Endothelial cell of umbilical vein (primary cell): ENCODE measurements at regions not wholly inside any gene's neighbourhood (a gene's known extent, or its start where the extent isn't known, plus 50 kb on each side); places are given as distances from the start of the nearest gene placed in this dataset.

ENCODE experiments used
- BruUV-seq: library from RNA; stranded (reverse); fragments of 400-500 nt; replicated peaks from 2 replicates; lab custom pipeline; 2021; lab: Mats Ljungman, UMichigan
- CTCF ChIA-PET: fragments of 300-600, 350-600 bp; sonication (Branson Sonifier 250); formaldehyde crosslinking; loops from one replicate; lab custom pipeline; 2021; ENCODE audit warnings: antibody characterized with exemption, inconsistent platforms; lab: Charles Lee
- POLR2A ChIA-PET: fragments of 300-600, 350-600 bp; sonication (Branson Sonifier 250); formaldehyde crosslinking; loops from one replicate; lab custom pipeline; 2021; ENCODE audit warnings: antibody characterized with exemption, inconsistent platforms; lab: Charles Lee
- DNase-seq: peaks from one replicate; pipeline ENCODE4 v3.0.0-alpha.2; 2011; ENCODE audit warnings: low read depth, low spot score
- FAIRE-seq: peaks from 2 replicates; lab custom pipeline; 2011; peaks lifted over from hg19 to GRCh38; lab: Jason Lieb, UNC
- H2AFZ ChIP-seq: 2 replicates; pipeline ENCODE4 v1.6.0; 2012; ENCODE audit warnings: low read depth, low read length, control low read depth, inconsistent platforms
- H3K27ac ChIP-seq: 2 replicates; pipeline ENCODE4 v1.5.1; 2011; ENCODE audit warnings: low read depth, mild to moderate bottlenecking, control low read depth, low read length, moderate library complexity; ENCODE audit not compliant: insufficient read depth
- H3K27me3 ChIP-seq, 2 experiments: 2 replicates each; pipeline versions ENCODE4 v1.6.0 to v1.6.1; 2011; ENCODE audit warnings: low read length in 2 of 2, mixed read lengths in 1 of 2; ENCODE audit not compliant: control insufficient read depth in 2 of 2, insufficient read depth in 2 of 2
- H3K36me3 ChIP-seq, 2 experiments: 2 replicates in 1 of 2; 3 replicates in 1 of 2; pipeline ENCODE4 v1.5.1; 2011; ENCODE audit warnings: low read length in 2 of 2, mild to moderate bottlenecking in 1 of 2, moderate library complexity in 1 of 2; ENCODE audit not compliant: control insufficient read depth in 2 of 2, insufficient read depth in 2 of 2; ENCODE audit errors: extremely low read depth in 1 of 2
- H3K4me1 ChIP-seq: 3 replicates; pipeline ENCODE4 v1.5.1; 2011; ENCODE audit warnings: mild to moderate bottlenecking, low read length; ENCODE audit not compliant: control insufficient read depth, insufficient read depth; ENCODE audit errors: extremely low read depth
- H3K4me2 ChIP-seq: 2 replicates; pipeline ENCODE4 v1.6.1; 2011; ENCODE audit warnings: low read length, control low read depth, mixed read lengths; ENCODE audit not compliant: insufficient read depth
- H3K4me3 ChIP-seq, 3 experiments: fragments of 200-600 bp in 1 of 3; sonication (generic), shearing (Covaris generic) in 1 of 3; replicated peaks in 1 of 3; 2 replicates each; pipeline ENCODE4 v1.5.1; 2011 to 2016; ENCODE audit warnings: control low read depth in 3 of 3, low read length in 3 of 3, mild to moderate bottlenecking in 2 of 3, inconsistent platforms in 1 of 3, low read depth in 1 of 3, moderate library complexity in 1 of 3; ENCODE audit not compliant: insufficient read depth in 1 of 3
- H3K79me2 ChIP-seq: 2 replicates; pipeline ENCODE4 v1.6.0; 2012; ENCODE audit warnings: low read length, inconsistent platforms; ENCODE audit not compliant: control insufficient read depth, insufficient read depth
- H3K9ac ChIP-seq: replicated peaks from 2 replicates; pipeline ENCODE3; 2011; ENCODE audit warnings: low read length, control low read depth; ENCODE audit not compliant: insufficient read depth; ENCODE audit errors: extremely low read depth
- H3K9me1 ChIP-seq: replicated peaks from 3 replicates; pipeline ENCODE4 v1.6.0; 2011; ENCODE audit warnings: mild to moderate bottlenecking, low read length; ENCODE audit not compliant: control insufficient read depth, insufficient read depth; ENCODE audit errors: extremely low read depth
- H3K9me3 ChIP-seq: replicated peaks from 2 replicates; pipeline ENCODE4 v1.5.1; 2012; ENCODE audit warnings: low read length, inconsistent platforms; ENCODE audit not compliant: control insufficient read depth, insufficient read depth
- H4K20me1 ChIP-seq: replicated peaks from 2 replicates; pipeline ENCODE3; 2011; ENCODE audit warnings: mild to moderate bottlenecking, low read length; ENCODE audit not compliant: control insufficient read depth, insufficient read depth; ENCODE audit errors: extremely low read depth
- EZH2 ChIP-seq: IDR thresholded peaks from 2 replicates; pipeline ENCODE4 v1.6.1; 2012; ENCODE audit warnings: borderline replicate concordance, low read depth, mild to moderate bottlenecking, moderate library complexity, low read length, inconsistent platforms; ENCODE audit not compliant: severe bottlenecking
- JUN ChIP-seq: IDR thresholded peaks from 2 replicates; pipeline ENCODE4 v1.6.1; 2011; ENCODE audit warnings: borderline replicate concordance, low read depth; ENCODE audit not compliant: insufficient read length, insufficient read depth
- POLR2AphosphoS5 ChIP-seq: IDR thresholded peaks from 2 replicates; pipeline ENCODE4 v1.6.1; 2012; ENCODE audit warnings: low read depth, mild to moderate bottlenecking, control low read depth, low read length, moderate library complexity; ENCODE audit not compliant: insufficient read depth
- dilution Hi-C: fragments of 300-500 bp; cut with MboI; formaldehyde crosslinking; loops from one replicate; pipeline ENCODE4 v1.15.0; 2019; ENCODE audit warnings: low sequenced_read_pairs; ENCODE audit not compliant: extremely low pct_ligation_motif_present
- intact Hi-C: fragments of 100-400 bp; cut with micrococcal nuclease; formaldehyde crosslinking; loops from one replicate; pipeline ENCODE4 v1.10.0; 2022
- TF ChIP-seq, protein P1 (sequence below), 2 donors: IDR thresholded peaks; 1 replicate in 1 of 2; 2 replicates in 1 of 2; pipeline ENCODE4 v1.5.1; 2011; ENCODE audit warnings: low read length in 2 of 2, mild to moderate bottlenecking in 2 of 2, moderate library complexity in 2 of 2, control low read depth in 1 of 2, inconsistent platforms in 1 of 2, low read depth in 1 of 2; ENCODE audit not compliant: insufficient read depth in 1 of 2; ENCODE audit errors: extremely low read depth in 1 of 2

DNA sequence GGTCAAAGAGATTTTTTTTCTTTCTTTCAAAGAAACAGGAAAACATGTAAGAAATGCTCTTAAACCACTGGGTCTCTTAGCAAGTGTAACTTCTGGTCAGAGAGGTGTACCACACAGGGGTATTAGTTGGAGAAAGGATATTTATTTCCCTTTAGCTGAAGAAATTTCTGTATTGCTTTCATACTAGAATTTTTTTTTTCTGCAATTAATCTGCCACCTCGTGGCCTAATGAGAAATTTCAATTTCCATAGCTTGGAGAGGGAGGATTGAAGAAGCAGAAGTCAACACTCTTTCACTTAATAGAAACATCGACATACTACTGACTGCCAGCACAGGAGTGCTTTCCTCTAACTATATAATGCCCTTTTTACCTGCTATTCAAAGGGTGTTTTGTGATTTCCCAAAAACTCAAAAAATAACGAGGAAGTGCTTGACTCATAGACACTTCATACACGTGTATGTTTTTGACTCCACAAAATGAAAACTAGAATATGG is 177.6 kb upstream of the NAMPT start:
- Histone ChIP-seq H3K27ac (peak overlapping the region; percentile 32), H3K4me2 (peak overlapping the region; percentile 77), H3K79me2 (no peaks in the 10 kb centered on the region), H3K36me3 (no peaks in the 10 kb centered on the region), H3K4me1 (peaks cover 23% of the 10 kb centered on the region), H3K4me3 (no peak overlapping the region), H3K9me3 (no peaks in the 10 kb centered on the region), H4K20me1 (no peaks in the 10 kb centered on the region), H2AFZ (peak overlapping the region; percentile 86), H3K27me3 (no peaks in the 10 kb centered on the region), H3K9me1 (no peaks in the 10 kb centered on the region), H3K9ac (no peak overlapping the region)
- BruUV-seq, result no TSS peak
- FAIRE-seq (peak; percentile 74), DNase-seq (peak; percentile 83)
- dilution Hi-C loops (no loop called here), intact Hi-C loops (loop anchor here (1.0 to 2.0 kb wide), 5 partner anchors 76 to 286 kb away; partner anchors contain the start of genes CCDC71L and NAMPT)
- CTCF ChIA-PET, result interaction anchor here (0.6 to 5.4 kb wide), 69 partner anchors 10 to 690 kb away, joined by 3 to 285 read pairs (median 5); partner anchors contain the start of genes CCDC71L and NAMPT
- no peak for TF ChIP-seq EZH2
- no peak for TF ChIP-seq JUN
- no peak for TF ChIP-seq POLR2AphosphoS5
- TF ChIP-seq, protein P1, sequence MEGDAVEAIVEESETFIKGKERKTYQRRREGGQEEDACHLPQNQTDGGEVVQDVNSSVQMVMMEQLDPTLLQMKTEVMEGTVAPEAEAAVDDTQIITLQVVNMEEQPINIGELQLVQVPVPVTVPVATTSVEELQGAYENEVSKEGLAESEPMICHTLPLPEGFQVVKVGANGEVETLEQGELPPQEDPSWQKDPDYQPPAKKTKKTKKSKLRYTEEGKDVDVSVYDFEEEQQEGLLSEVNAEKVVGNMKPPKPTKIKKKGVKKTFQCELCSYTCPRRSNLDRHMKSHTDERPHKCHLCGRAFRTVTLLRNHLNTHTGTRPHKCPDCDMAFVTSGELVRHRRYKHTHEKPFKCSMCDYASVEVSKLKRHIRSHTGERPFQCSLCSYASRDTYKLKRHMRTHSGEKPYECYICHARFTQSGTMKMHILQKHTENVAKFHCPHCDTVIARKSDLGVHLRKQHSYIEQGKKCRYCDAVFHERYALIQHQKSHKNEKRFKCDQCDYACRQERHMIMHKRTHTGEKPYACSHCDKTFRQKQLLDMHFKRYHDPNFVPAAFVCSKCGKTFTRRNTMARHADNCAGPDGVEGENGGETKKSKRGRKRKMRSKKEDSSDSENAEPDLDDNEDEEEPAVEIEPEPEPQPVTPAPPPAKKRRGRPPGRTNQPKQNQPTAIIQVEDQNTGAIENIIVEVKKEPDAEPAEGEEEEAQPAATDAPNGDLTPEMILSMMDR (IDR thresholded peaks at IDR 0.05; ENCODE audit: extremely low read depth in 1 of 2, insufficient read depth in 1 of 2, low read depth in 1 of 2, low read length in 2 of 2), result peak; percentile 25 to 37
- POLR2A ChIA-PET, result interaction anchor here (1.0 to 1.9 kb wide), 2 partner anchors 77 to 177 kb away, joined by 3 to 11 read pairs; partner anchors contain the start of gene NAMPT
